Liver (tissue), 3 donors: ENCODE measurements at regions not wholly inside any gene's neighbourhood (a gene's known extent, or its start where the extent isn't known, plus 50 kb on each side); places are given as distances from the start of the nearest gene placed in this dataset.

ENCODE experiments used
- CTCF ChIP-seq: fragments of 150-350 bp; IDR thresholded peaks from 2 replicates; pipeline ENCODE4 v1.5.1; 2017; ENCODE audit warnings: improper control_type of control experiment, low read depth, low read length; ENCODE audit not compliant: missing input control
- EGR1 ChIP-seq, 2 donors: IDR thresholded peaks; 2 replicates each; pipeline ENCODE4 v1.6.1; 2016 to 2018; ENCODE audit warnings: antibody characterized with exemption in 2 of 2, low read depth in 2 of 2
- FOXA1 ChIP-seq: IDR thresholded peaks from 2 replicates; pipeline ENCODE4 v1.6.1; 2016; ENCODE audit warnings: antibody characterized with exemption
- SP1 ChIP-seq: IDR thresholded peaks from 2 replicates; pipeline ENCODE4 v1.6.1; 2018; ENCODE audit warnings: antibody characterized with exemption, mild to moderate bottlenecking
- donor health status: healthy.
- donor health status: healthy.

DNA sequence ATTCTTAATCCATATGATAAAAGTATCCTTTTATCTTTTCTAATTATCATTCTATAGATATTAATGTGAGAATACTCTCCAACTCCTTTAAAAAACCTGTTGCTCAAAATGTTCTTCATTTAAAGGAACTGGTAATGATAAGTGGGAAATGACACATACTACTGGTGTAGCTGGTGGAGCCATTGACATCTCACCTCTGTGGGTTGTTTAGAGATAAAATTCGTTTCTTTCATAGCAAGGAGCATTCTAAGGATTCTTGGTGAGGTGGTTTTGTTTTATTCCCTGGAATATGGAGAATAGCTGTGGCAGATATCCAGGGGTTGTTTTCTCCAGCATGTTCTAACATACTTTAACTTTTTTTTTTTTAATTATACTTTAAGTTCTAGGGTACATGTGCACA is 299.8 kb upstream of the THBS1 start:
- no peak for TF ChIP-seq FOXA1
- TF ChIP-seq EGR1 (IDR thresholded peaks at IDR 0.05; ENCODE audit: low read depth in 2 of 2) = no peak
- no peak for TF ChIP-seq CTCF
- TF ChIP-seq SP1 = no peak
